Astrocyte of the hippocampus (primary cell): ENCODE measurements at regions not wholly inside any gene's neighbourhood (a gene's known extent, or its start where the extent isn't known, plus 50 kb on each side); places are given as distances from the start of the nearest gene placed in this dataset.
"Not testable (repeated sequence)": the region's sequence is repeated elsewhere in the genome, so short reads cannot be mapped to it uniquely, and the experiment has no call there.

Experiments
- DNase-seq: peaks from one replicate; pipeline ENCODE4 v3.0.0; 2011; ENCODE audit warnings: low read depth, low spot score

DNA sequence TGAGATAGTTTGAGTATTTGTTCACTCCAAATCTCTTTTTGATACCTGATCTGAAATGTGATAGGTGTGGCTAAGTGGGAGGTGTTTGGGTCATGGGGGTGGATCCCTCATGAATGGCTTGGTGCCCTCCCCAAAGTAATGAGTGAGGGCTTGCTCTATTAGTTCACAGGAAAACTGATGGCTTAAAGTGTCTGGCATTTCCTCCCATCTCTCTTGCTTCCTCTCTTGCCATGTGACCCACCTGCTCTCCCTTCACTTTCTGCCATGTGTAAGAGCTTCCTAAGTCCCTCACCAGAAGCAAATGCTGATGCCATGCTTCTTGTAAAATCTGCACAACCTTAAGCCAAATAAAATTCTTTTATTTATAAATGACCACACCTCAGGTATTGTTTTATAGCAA is 61.1 kb downstream of the MAD2L1 start:
- DNase-seq: no peak

DNA sequence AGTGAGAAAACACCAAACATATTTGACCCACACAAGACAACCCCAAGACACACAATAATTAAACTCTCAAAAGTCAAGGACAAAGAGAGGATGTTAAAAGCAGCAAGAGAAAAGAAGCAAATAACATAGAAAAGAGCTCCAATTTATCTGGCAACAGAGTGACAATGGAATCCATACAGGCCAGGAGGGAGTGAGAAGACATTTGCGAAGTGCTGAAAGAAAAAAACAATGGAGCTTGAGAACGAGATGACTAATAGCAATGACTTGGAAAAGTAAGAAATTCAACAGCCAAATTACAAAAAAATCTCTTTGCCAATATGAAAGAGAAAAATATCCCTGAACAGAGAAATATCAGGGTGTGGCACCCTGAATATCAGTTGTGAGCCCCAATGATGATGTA is 61.6 kb downstream of the MAD2L1 start:
- no peak for DNase-seq

DNA sequence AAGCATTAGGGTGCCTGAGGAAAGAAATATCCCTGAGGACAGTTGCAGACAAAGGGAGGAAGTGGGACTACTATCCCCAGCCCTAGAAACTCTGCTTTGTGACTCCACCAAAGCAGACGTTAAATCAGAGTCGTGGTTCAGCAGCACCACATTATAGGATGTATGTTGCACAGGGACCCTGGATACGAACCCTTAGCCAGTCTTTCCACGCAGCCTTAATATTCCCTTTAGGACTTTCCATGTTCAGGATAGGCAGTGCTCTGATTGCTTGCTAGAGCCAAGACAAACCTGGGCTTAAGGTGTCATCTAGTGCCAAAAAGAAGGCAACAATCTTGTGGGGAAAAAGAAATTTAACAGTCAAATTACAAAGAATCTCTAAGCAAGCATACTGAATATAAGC is 62.6 kb downstream of the MAD2L1 start:
- no peak for DNase-seq

DNA sequence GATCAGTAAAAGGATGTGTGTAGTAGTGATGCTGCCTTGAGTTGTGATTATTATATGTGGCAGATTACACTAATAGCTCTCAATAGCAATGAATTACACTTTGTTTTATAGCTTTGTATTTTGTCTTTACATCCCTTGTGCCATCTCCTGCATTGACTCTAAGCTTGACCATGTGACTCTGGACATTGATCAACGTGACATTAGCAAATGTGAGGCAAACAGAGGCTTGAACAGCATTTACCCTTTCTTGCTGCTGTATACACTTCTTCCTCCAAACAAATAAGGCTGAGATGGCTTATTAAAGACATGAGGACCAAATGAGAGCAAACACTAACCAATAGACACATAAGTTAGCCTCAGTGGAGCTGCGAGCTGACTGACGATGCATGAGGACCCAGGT is 63.5 kb downstream of the MAD2L1 start:
- DNase-seq: no peak

DNA sequence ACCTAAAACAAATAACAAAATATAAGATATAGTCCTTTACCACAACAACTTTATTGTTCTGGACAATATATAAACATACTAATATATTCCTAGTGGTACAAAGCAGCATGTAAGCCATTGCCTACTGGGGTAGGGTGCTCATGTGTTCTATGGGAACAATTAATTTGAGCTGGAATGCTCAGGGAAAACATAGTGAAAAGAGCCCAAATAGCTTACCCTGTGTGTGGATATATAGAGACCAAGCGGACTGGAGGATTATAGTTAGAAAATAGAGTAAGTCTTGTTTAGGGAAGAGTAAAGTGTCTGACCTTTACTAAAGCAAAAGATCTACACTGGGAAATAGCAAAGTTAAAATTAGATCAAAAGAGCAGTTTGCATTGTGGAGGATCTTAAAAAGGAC is 64.8 kb downstream of the MAD2L1 start:
- no peak for DNase-seq

DNA sequence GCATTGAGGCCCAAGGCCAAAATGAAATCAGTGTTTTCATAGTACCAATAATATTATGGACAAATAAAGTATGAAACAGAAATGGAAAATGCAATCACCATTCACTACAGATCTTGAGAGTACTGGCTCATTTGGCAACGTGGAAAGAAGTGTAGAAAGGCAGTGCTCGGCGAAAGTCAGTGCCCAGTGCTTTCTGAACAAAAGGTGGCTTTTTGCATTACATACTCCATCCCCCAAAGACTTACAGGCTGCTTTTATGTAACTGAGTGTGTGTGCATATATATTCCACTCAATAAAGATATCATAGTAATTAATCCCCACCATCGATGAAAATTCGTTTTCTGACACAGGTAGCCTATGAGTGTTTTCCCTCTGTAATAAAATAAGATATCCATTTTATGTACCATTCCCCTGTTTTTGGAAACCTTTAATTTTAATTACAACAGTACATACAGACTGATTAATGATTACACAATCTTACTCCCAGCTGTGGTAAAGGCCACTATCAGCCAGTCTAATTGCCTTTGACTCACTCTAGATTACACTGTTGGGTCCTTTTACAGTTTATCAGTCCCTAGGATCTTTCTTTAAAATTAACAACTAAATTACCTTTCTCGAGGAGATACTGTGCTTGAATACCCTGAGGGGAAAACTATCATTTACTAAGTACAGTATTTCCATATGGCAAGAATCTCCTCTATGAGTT is 65.9 kb downstream of the MAD2L1 start:
- DNase-seq: no peak

DNA sequence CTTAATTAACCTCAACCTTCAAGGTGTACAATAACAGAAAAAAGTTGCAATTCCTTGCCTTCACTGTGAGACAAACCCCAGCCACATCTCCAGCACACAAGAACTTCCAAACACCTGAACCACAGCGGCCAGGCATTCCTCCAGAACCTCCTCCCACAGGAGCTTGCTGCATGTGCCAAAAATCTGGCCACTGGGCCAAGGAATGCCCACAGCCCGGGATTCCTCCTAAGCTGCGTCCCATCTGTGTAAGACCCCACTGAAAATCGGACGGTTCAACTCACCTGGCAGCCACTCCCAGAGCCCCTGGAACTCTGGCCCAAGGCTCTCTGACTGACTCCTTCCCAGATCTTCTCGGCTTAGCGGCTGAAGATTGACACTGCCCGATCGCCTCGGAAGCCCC is 70.6 kb downstream of the MAD2L1 start:
- DNase-seq: not testable (repeated sequence)

DNA sequence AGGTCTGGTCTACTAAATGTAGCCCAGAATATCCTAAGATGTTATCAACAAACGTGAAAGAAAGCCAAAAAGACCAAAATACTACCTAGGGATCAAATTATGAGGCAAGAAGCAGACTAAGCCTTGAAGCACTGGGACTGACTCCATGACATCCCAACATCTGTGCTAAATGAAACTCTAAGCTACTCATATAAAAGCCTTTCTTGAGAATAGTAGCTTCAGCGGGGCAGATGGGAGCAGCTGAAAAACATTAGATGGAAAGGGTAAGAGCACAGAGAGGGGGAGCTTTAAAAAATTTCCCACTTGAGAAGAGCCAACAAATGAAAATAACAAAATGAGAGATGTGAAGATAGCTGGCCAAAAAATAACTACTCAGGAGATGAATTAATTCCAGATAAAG is 81.7 kb downstream of the MAD2L1 start:
- DNase-seq: no peak

DNA sequence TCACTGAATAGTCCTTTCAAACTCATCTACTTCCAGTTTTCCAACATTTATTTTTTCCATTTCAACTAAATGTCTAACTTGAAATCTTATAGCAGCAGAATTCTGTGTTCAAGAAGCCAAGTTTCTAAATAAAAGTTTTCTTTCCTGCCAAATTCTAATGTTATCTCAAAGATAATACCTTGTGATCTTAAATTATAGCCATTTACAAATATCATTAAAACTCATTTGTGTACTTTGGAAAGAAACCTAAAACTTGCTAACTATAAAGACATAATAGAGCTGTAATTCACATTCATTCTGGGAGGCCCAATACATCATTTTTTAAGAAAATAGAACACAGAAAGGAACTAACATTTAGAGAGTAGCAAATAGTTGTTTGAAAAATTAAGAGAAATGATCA is 83.9 kb downstream of the MAD2L1 start:
- DNase-seq: no peak

DNA sequence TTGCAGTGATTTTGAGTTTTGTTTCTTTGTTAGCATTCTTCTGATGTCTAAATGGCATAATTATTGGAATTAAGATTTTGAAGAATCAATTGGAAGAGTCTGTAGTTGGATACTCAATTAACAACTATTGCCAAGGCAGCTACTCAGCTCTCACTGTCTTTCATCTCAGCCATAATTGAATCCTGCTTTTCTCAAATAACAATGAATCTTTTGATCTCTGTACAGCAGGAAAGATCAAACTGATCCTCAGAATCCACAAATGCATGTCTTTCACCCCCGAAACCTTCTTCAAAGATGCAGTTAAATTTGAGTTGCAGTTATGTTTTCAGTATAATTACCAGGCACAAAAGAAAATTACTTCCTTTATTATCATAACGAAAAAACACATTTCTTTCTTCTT is 86.2 kb downstream of the MAD2L1 start:
- DNase-seq: no peak

DNA sequence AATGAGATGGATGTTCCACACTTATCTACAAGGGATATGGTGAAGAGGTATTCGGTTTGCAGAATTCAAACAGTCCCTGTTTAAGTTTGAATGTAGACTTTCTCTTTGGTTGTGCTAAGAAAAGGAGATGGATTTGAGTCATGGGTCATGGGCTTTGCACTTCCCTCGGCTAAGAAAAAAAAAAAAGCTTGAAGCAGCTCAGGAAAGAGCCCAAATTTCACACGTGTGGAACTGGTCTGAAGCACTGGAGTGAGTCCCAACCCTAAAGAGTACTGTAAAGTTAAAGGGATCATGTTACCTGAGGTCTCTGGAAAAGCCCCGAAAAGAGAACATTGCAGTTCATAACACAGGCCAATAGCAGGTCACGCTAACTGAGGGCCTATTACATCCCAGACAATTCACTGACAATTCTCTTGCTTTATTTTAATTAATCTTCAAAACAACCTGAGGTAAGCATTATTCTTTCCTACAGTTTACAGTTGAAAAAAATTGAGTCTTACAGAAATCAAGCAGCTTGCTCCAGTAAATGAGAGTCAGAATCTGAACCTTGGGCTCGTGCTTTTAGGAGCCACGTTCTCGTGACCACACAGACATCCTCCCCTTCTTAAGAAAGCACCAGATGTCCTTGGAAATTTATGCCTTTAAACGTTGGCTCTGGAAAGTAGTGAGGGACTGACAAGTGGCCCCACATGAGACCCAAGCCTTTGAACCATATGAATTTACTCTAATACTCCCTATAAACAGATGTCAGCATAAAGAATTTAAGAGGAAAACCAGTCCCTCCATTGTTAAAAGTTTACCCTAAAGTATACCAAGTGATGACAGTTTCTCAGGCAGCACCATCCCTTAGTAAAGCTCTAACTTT is 89.3 kb downstream of the MAD2L1 start:
- DNase-seq: no peak

DNA sequence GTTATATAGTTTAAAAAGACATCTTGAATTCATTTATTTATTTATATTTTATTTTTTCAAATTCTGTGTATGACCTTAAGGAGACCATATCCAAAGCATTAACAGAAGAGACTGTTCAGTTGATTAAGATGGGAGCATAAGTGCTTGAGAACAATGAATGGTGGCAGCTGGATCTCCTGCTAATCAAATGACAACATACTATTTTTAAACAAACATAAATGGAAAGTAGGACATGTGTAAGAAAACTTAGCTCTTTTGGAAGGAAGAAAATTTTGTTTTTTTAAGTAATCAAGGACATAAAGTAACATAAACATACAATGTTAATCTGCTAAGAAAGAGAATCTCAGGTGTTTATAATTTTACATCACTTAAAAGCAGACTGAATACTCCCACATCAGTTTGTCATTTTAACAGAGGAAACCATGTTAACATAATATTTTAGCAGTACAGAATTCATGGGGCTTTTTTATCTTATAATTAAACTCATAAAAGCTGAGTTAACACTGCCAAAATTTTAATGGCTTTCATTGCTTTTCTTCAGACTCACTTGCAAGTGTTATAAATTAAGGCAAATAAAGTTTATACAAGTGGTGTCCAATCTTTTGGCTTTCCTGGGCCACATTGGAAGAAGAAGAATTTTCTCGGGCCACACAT is 95.1 kb downstream of the MAD2L1 start:
- no peak for DNase-seq

DNA sequence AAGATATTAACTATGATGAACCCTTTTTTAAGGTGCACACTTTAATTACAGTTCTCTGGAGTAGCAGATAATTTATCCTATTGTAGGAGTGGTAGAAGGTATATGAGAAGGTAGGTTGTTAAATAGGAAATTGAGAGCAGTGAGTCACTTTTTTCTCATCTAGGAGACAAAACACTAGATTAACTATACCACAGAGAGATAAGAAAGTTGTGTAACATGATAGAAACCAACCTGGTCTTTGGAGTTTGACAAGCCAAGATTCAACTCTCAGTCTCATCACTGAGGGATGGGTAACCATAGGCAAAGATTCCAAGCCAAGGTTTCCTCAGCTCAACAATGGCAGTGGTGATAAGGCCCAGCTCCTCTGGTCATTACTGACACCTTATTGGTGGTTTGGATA is 104.0 kb downstream of the MAD2L1 start:
- no peak for DNase-seq

DNA sequence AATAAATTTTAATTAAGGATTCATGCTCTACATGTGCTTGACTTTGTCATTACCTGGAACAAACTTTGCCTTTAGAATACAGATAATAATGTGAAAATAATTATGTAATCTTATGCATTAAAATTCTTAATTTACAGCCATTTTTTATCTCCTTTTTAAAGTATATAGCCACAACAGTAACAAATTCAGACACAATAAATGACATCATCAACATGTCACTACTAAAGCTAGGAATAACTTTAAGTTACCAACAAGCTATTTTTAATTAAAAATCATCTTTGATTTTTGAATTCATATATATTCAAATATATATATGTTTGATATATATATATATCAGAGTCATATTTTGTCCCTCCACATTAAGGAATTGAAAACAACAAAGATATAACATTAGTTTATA is 107.7 kb downstream of the MAD2L1 start:
- DNase-seq: no peak

DNA sequence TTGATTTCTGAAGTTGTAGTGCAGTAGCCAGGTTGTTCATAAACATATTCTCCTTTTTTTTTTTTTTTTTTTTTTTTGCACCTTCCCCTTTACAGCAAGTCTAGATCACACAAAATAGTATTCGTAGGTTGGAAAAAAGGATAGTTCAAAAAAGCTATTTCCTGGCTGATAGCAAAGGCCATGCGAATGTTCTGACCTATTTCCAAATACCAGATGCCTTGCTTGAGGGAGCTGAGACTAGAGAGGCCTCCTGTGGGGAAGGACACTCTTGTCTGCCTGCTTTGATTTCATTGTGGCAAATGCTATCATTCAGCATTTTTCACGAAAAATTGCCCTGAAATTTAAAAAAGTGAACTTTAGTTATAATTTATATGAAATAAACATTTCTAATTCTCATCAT is 111.4 kb downstream of the MAD2L1 start:
- DNase-seq: no peak

DNA sequence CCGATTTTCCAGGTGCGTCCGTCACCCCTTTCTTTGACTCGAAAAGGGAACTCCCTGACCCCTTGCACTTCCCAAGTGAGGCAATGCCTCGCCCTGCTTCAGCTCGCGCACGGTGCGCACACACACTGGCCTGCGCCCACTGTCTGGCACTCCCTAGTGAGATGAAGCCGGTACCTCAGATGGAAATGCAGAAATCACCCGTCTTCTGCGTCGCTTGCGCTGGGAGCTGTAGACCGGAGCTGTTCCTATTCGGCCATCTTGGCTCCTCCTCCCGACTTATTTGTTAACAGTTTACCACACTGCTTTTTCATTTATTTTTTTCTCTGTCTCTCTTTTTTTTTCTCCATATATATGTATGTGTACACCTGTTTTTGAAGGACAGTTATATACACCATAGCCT is 112.2 kb downstream of the MAD2L1 start:
- not testable (repeated sequence) for DNase-seq

DNA sequence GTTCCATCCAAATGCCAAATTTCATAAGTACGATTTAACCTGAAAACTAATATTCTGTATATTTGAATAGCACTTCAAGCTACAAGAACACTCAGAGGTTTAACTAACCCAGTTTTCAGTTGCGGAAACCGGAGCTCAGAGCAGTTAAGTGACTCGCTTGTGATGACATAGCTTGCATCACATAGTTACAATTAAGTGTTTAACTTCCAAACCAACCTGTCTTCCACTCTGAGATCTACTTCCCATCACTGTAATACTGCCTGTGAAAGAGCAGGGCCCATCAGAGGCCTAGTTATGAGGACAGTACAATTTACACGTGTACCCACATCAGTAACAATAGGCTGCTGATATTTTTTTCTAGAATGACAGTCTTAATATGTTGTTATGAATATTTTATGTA is 120.3 kb downstream of the MAD2L1 start:
- DNase-seq: no peak

DNA sequence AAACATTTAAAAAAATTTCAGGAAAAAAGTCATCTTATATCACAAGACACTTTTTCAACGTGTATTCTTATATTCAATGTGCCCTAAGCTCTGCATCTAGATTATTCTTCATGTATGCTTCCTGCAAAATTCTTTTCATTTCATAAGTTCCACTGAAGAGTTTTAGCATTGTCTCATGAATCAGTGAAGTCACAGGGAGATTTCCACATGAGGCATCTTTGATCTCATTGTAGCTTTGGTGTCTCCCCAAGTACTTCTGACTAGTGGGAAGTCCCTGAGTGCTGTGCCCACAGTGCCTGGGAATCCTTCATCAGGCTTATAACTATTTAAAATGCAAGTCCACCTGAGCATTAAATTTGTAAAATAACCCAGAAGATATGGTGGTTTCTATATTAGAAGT is 123.8 kb downstream of the MAD2L1 start:
- DNase-seq: no peak

DNA sequence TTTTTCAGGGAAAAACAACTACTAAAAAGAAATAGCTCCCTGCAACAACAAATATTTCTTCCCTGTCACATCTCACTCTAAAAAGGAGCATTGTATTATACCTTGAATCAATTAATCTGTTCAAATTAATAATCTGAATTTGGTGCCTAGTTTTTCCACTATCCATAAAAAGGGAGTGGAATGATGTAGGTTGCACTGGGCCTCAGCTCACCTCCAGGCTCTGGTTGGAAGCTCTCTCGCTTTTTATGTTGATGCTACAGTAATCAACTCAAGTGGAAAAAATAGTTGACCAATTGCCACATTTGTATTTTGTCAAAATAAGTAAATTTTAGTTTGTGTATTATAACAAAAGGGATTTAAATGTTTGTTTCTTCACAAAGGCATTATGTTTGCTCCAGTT is 126.1 kb downstream of the MAD2L1 start:
- DNase-seq: no peak

DNA sequence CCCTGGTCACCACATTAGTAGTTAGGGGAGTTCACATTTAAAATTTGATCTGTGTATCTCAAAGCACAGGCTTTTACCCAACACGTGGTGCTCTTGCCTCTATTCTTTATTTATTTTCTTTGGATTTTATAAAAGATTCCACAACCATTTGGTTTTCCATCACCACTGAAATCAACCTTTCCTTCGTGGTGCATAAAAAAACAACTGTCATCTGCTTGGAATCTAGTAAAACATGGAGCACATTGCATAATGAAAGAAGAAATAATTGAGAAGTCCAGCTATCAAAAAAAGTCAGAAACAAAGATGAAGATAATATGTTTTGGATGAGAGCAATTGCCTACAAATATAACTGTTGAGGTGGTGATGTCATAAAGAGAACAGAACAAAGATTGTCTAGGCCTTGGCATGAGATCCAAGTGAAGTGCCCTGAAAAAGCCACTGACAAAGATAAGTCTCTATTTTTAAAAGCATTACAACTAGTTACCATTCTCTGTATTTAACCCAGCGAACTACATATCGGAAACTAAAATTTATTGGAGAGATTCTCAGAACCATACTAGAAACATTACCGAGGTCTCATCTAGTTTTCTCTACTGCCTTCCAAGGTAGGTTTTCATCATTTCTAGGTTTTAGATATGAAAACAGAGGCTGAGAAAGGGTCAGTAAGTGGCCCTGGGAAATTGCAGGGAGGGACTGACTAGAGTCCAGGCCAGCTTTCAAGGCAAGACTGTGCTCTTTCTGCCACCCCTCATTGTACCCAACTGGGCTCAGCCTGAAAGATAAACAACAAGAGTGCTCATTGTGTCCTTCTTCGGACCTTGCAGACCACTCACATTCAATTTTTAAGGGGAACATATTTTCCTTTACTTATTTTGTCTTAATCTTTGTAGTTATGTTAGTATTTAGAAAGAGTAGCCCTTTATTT is 127.3 kb downstream of the MAD2L1 start:
- peak; percentile 3 for DNase-seq

DNA sequence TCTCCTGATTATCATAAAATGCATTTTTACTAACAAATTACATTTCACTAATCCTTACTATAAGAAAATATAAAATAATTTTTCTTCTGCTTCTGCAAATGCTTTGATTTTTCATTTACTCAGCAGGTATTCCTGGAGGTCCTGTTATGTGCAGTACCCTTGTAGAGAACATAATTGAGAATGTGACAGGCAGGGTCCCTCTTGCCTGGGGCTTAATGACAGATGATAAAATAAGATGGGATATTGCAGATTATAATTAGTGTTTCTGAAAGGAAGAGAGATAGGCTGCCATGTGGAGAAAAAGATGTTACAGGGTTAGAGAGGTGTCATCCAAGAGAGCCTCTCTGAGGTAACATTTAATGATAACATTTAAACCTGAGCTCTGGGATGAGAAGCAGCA is 128.9 kb downstream of the MAD2L1 start:
- no peak for DNase-seq

DNA sequence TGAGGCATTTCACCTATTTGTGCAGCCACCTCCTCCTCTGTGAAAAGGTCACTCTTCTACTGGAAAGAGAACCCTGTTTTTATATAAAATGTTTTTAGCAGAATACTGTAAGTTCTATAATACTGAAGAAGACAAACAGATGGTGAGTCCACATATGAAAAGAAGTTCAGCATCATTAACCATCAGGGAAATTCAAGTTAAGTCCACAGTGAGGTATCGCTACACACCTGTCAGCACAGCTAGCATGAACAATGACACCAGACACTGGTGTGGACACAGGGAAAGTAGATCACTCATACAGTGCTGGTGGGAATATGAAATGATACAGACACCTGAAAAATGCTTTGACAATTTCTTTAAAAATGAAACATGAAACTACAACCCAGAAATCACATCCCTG is 133.0 kb downstream of the MAD2L1 start:
- DNase-seq: no peak
